Heart right ventricle (tissue), 16 donors: ENCODE measurements at regions not wholly inside any gene's neighbourhood (a gene's known extent, or its start where the extent isn't known, plus 50 kb on each side); places are given as distances from the start of the nearest gene placed in this dataset.

Source experiments
- ATAC-seq, 8 donors: fragments of 200-7000 bp; cut with Tn5 transposase; one replicate each; pipeline ENCODE4 v1.9.1; 2020; ENCODE audit warnings: mild to moderate bottlenecking in 8 of 8, moderate library complexity in 8 of 8, moderate number of reproducible peaks in 1 of 8
- DNase-seq, 2 donors: peaks; one replicate each; pipeline ENCODE4 v3.0.0-alpha.2; 2020
- H3K27ac ChIP-seq, 10 donors: fragments of 200-600 bp; sonication (generic) in 2 of 10; one replicate each; pipeline versions ENCODE4 v1.5.0 to v1.8.0; 2020 to 2022; ENCODE audit warnings: mild to moderate bottlenecking in 3 of 10
- H3K27me3 ChIP-seq, 7 donors: fragments of 200-600 bp; one replicate each; pipeline ENCODE4 v1.8.0; 2021 to 2022; ENCODE audit warnings: mild to moderate bottlenecking in 2 of 7
- H3K36me3 ChIP-seq, 9 donors: fragments of 200-600 bp; sonication (generic) in 1 of 9; one replicate each; pipeline versions ENCODE4 v1.5.0 to v1.8.0; 2020 to 2022; ENCODE audit warnings: mild to moderate bottlenecking in 2 of 9
- H3K4me1 ChIP-seq, 9 donors: fragments of 200-600 bp; sonication (generic) in 1 of 9; one replicate each; pipeline versions ENCODE4 v1.5.0 to v1.8.0; 2020 to 2022; ENCODE audit warnings: mild to moderate bottlenecking in 4 of 9
- H3K4me3 ChIP-seq, 10 donors: fragments of 200-600 bp; sonication (generic) in 2 of 10; one replicate each; pipeline versions ENCODE4 v1.5.0 to v1.8.0; 2020 to 2022; ENCODE audit warnings: mild to moderate bottlenecking in 7 of 10, moderate library complexity in 2 of 10
- H3K9me3 ChIP-seq, 11 donors: fragments of 200-600 bp in 10 of 11; sonication (generic) in 2 of 11; one replicate each; pipeline versions ENCODE4 v1.5.0 to v1.8.0; 2013 to 2022; ENCODE audit warnings: mild to moderate bottlenecking in 2 of 11, control low read depth in 1 of 11, moderate library complexity in 1 of 11
- WGBS, 2 donors: extraction: QIAGEN DNeasy Blood & Tissue Kit; methylation state at CpG; one replicate each; pipeline ENCODE4 v1.1.7; 2013; ENCODE audit warnings: inconsistent platforms in 1 of 2; 5-methylcytosine and 5-hydroxymethylcytosine counted together
- intact Hi-C, 10 donors: fragments of 100-400 bp; cut with DNase I; formaldehyde crosslinking; loops; one replicate each; pipeline versions ENCODE4 v1.11.1 to v1.14.2; 2022
- TF ChIP-seq, protein P1 (sequence below), 9 donors: fragments of 200-600 bp; sonication (generic) in 2 of 9; IDR thresholded peaks; one replicate each; pipeline versions ENCODE4 v1.5.0 to v1.8.0; 2021 to 2022; ENCODE audit warnings: antibody characterized with exemption in 9 of 9, mild to moderate bottlenecking in 5 of 9, moderate library complexity in 1 of 9
- donor health status: Arrhythmogenic right ventricular cardiomyopathy.
- donor health status: ischemic (EF 13 %, LVEDD 7.1; RV severe dilation, severe dysfunction).
- donor health status: healthy with polysubstance abuse.
- donor health status: DM: no; HTN: yes; CAD: no.
- donor health status: DM: no; HTN: no; CAD: no.
- donor health status: ischemic (EF 25% LVEDD 6.9; RV normal size, moderate dysfunction).
- donor health status: ischemic (EF 25% LVEDD 5.7; RV mildly dilated, moderate dysfunction).
- donor health status: healthy.
- donor health status: DM: yes; HTN: yes; CAD: no.
- donor health status: Ischemic cardiomyopathy.
- donor health status: ischemic (EF 35%, LVEDD 5.7; RV mildly dilated, moderate dysfunction).
- donor health status: nonischemic (EF 11% LVEDD 7.7; RV severe dilation, severe dysfunction).
- donor health status: DM: yes; HTN: yes; CAD: no.
- donor health status: PGD.
- donor health status: ischemic (EF 29% LVEDD 5.4; RV normal size, mild dysfunction).
- donor health status: nonischemic (EF 23%, LVEDD 6.1; RV moderate dilation, normal function).

DNA sequence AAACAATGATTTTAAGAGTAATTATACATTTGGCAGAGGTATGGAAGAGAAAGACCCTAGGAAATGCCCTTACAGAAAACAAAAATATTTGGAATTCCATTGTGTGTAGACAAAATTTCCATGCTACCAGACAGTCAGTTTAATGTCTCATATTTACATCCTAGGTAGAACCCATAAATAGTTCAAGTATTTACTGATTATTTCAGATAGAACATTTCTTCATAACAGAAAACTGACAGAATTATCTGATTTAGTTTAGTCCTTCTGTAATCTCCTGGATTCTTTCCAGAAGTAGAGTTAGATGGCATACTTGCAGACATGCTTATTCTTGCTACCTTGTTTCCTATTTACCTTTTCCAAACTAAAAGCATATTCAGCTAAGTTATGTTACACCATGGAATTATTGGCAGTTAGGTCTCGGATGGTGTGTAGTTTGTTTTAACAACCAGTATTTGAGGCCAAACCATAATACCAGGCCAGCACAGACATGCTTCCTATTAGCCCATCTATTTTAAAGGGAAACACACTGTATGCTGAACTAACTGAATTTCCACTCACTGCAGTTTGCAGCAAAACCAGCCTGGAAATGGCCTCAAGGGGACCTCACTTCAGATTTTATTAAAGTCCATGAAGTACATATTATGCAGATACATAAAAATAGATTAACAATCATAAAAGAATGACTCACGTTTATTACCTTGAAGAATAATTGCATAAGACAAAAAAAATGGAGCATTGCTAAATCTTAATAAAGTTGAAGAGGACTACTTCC lies 126.6 kb upstream of the LRIG3 start:
- no peaks in the 10 kb centered on the region for H3K9me3 ChIP-seq
- 82 to 85% methylated on average over 2 of the region's 2 CpGs for WGBS, 2 donors
- ATAC-seq (no peak), DNase-seq (no peak)
- intact Hi-C loops = no loop called here
- H3K4me1 ChIP-seq = peaks cover 0 to 1% (median 0%) of the 10 kb centered on the region in 9 donors
- H3K4me3 ChIP-seq = no peak overlapping the region
- H3K27me3 ChIP-seq = no peaks in the 10 kb centered on the region
- H3K36me3 ChIP-seq = no peaks in the 10 kb centered on the region
- no peak overlapping the region for H3K27ac ChIP-seq
- TF ChIP-seq, protein P1, sequence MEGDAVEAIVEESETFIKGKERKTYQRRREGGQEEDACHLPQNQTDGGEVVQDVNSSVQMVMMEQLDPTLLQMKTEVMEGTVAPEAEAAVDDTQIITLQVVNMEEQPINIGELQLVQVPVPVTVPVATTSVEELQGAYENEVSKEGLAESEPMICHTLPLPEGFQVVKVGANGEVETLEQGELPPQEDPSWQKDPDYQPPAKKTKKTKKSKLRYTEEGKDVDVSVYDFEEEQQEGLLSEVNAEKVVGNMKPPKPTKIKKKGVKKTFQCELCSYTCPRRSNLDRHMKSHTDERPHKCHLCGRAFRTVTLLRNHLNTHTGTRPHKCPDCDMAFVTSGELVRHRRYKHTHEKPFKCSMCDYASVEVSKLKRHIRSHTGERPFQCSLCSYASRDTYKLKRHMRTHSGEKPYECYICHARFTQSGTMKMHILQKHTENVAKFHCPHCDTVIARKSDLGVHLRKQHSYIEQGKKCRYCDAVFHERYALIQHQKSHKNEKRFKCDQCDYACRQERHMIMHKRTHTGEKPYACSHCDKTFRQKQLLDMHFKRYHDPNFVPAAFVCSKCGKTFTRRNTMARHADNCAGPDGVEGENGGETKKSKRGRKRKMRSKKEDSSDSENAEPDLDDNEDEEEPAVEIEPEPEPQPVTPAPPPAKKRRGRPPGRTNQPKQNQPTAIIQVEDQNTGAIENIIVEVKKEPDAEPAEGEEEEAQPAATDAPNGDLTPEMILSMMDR (IDR thresholded peaks at IDR 0.05) = no peak

DNA sequence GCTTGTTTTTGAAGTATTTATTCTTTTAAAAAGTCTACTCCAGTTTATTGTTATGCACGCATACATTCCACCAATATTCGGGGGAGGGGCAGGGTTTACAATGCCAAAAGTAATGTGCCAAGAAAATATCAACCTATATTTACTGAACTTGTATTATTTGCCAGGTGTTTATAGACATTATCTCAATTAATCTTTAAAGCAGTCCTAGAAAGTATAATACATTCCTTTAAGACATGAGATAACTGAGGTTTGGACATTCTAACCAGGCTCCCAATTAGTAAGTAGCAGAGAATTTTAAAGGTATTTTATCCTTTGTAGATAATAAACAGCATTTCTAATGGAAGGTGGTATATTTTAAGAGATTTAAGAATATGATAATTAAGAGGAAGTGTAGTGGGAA lies 124.5 kb upstream of the LRIG3 start:
- DNase-seq (no peak), ATAC-seq (no peak)
- no peak overlapping the region for H3K27ac ChIP-seq
- intact Hi-C loops = no loop called here
- no peaks in the 10 kb centered on the region for H3K9me3 ChIP-seq
- 86% methylated on average over 2 of the region's 2 CpGs for WGBS, 2 donors
- TF ChIP-seq, protein P1 (IDR thresholded peaks at IDR 0.05) = no peak
- peaks cover 0 to 9% (median 0%) of the 10 kb centered on the region in 9 donors for H3K4me1 ChIP-seq
- no peaks in the 10 kb centered on the region for H3K36me3 ChIP-seq
- no peaks in the 10 kb centered on the region for H3K27me3 ChIP-seq
- no peak overlapping the region for H3K4me3 ChIP-seq

DNA sequence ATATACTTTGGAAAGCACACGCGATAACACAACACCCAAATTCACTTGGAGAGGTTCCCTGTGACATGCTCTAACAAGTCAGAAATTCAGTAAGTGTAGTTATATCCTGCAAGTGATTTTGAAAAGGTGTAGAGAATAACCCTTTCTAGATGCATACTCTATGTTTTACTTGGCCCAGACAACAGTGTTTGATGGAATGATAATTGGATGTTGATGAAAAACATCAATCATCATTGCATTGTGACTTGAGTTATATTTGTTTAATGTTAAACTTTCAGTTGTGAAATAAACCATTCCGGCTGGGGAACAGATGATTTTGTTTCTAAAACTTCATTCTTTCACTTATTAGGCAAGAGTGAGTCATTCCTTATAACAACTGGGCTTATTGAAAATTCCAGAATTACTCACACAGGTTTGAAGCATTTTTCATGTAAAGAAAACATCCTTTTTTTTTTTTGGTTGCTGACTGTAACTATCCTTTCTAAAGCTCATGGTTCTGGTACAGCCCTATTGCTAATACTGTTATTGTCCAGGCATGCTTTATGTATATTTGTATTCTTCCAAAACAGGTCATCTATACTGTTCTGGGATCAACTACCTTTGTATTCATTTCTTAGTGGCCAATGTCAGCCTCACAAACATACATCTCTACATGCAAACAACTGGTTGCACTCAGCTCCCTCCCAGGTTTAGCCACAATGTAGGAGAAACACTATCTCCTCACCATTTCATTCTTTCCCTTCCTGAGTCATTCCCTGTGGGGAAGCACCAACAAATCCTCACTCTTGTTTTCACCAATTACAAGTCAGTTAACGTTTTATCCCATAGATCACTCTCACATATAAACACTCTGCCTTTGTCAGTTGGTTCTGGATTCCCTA lies 121.2 kb upstream of the LRIG3 start:
- no peak for ATAC-seq
- no peak overlapping the region for H3K4me3 ChIP-seq
- no peaks in the 10 kb centered on the region for H3K36me3 ChIP-seq
- whole genome bisulfite sequencing, 2 donors = 66% methylated on average over 4 of the region's 4 CpGs
- intact Hi-C loops = no loop called here
- H3K4me1 ChIP-seq = peaks cover 0 to 9% (median 0%) of the 10 kb centered on the region in 9 donors
- H3K27ac ChIP-seq = peak overlapping the region in 1 of 10 donors; percentile 12
- TF ChIP-seq, protein P1 (IDR thresholded peaks at IDR 0.05) = no peak
- H3K27me3 ChIP-seq = no peaks in the 10 kb centered on the region
- DNase-seq = no peak
- H3K9me3 ChIP-seq = no peaks in the 10 kb centered on the region

DNA sequence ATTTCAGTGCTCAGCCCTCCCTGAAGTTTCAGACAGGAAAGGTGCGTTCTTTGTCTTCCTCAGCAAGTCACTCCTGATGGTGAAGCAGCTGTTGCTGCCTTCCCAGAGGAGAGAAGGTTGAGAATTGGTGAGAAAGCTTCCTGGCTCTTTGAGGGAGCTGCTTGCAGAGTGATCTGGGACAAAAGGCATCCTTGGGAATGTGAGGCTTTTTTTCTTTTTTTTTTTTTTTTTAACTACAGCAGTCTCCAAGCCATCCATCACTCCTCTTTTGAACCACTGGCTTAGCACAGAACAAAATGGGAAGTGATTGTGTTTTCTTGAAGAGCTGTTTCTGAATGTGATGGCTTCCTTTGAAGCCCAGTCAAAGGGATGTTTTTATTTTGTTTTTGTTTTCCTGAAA lies 120.4 kb upstream of the LRIG3 start:
- Histone ChIP-seq H3K4me1 (peaks cover 0 to 9% (median 0%) of the 10 kb centered on the region in 9 donors), H3K27ac (peak overlapping the region in 1 of 10 donors; percentile 12), H3K27me3 (no peaks in the 10 kb centered on the region), H3K9me3 (no peaks in the 10 kb centered on the region), H3K4me3 (no peak overlapping the region), H3K36me3 (no peaks in the 10 kb centered on the region)
- WGBS, 2 donors = 42 to 70% methylated on average over 1 of the region's 1 CpG
- ATAC-seq (no peak), DNase-seq (no peak)
- intact Hi-C loops = no loop called here
- TF ChIP-seq, protein P1 (IDR thresholded peaks at IDR 0.05) = no peak
